ENCODE measurements at regions not wholly inside any gene's neighbourhood (a gene's known extent, or its start where the extent isn't known, plus 50 kb on each side); places are given as distances from the start of the nearest gene placed in this dataset.
"Not testable (repeated sequence)": the region's sequence is repeated elsewhere in the genome, so short reads cannot be mapped to it uniquely, and the experiment has no call there.

- no peak for DNase-seq
These were observed 58.0 kb upstream of the FBXO11 start for GRCh38 chr2:47964277-47964676.

GRCh38 chr2:47964722-47965434 lies 58.6 kb upstream of the FBXO11 start:
- DNase-seq, result no peak

- DNase-seq, result not testable (repeated sequence)
These were observed 70.4 kb upstream of the FBXO11 start for GRCh38 chr2:47976728-47977127.

GRCh38 chr2:47984041-47984440 lies 77.7 kb upstream of the FBXO11 start:
- no peak for DNase-seq

- no peak for DNase-seq
These were observed 84.2 kb upstream of the FBXO11 start for GRCh38 chr2:47990503-47990902.

- no peak for DNase-seq
These were observed 86.4 kb upstream of the FBXO11 start for GRCh38 chr2:47992671-47993070.

GRCh38 chr2:47996808-47997207 lies 90.5 kb upstream of the FBXO11 start:
- no peak for DNase-seq

- DNase-seq, result no peak
These were observed 93.2 kb upstream of the FBXO11 start for GRCh38 chr2:47999512-47999911.

- DNase-seq, result no peak
These were observed 95.2 kb upstream of the FBXO11 start for GRCh38 chr2:48001498-48001897.

- no peak for DNase-seq
These were observed 99.8 kb upstream of the FBXO11 start for GRCh38 chr2:48006094-48006493.

GRCh38 chr2:48007699-48008268 lies 101.5 kb upstream of the FBXO11 start:
- no peak for DNase-seq

- DNase-seq, result no peak
These were observed 103.0 kb upstream of the FBXO11 start for GRCh38 chr2:48009256-48009655.

GRCh38 chr2:48015421-48015820 lies 109.1 kb upstream of the FBXO11 start:
- no peak for DNase-seq

- no peak for DNase-seq
These were observed 110.1 kb upstream of the FBXO11 start for GRCh38 chr2:48016225-48017019.

- no peak for DNase-seq
These were observed 110.8 kb upstream of the FBXO11 start for GRCh38 chr2:48017136-48017535.

GRCh38 chr2:48018480-48018879 lies 112.2 kb upstream of the FBXO11 start:
- no peak for DNase-seq

GRCh38 chr2:48026865-48027264 lies 120.6 kb upstream of the FBXO11 start:
- DNase-seq, result no peak

- no peak for DNase-seq
These were observed 126.5 kb upstream of the FBXO11 start for GRCh38 chr2:48032765-48033164.

GRCh38 chr2:48034295-48034694 lies 128.0 kb upstream of the FBXO11 start:
- no peak for DNase-seq

- DNase-seq, result no peak
These were observed 130.0 kb upstream of the FBXO11 start for GRCh38 chr2:48036312-48036711.

- DNase-seq, result no peak
These were observed 133.1 kb upstream of the FBXO11 start for GRCh38 chr2:48039209-48039990.

GRCh38 chr2:48043131-48043700 lies 136.9 kb upstream of the FBXO11 start:
- no peak for DNase-seq

GRCh38 chr2:48043746-48044145 lies 137.4 kb upstream of the FBXO11 start:
- no peak for DNase-seq

All from NCI-H2171 (cell line).